ENCODE measurements at regions not wholly inside any gene's neighbourhood (a gene's known extent, or its start where the extent isn't known, plus 50 kb on each side); places are given as distances from the start of the nearest gene placed in this dataset.

DNA sequence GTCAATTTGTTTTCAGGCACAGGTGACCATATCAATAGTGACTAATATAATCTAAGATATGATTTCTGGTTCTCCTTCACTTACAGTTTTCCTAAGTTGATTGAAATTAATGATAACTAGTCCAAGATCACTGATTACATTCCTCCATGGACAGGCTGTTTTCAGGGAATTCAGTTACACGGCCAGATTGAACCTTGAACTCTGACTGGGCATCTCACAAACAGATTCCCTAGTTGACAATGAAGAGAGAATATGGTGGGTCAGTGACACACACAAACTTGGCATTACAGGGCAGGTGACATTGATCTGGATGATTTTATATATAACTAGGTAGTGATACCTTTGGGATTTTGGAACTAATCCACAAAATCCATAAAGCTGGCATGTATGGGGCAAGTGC is 110.2 kb upstream of the EGR2 start:
- H3K27me3 ChIP-seq (ENCODE audit: control insufficient read depth, insufficient read depth, low read length): no peaks in the 10 kb centered on the region
- H3K9me3 ChIP-seq (ENCODE audit: control insufficient read depth, insufficient read depth, low read length): no peaks in the 10 kb centered on the region
- H3K36me3 ChIP-seq (ENCODE audit: control insufficient read depth, insufficient read depth, low read length): no peaks in the 10 kb centered on the region
- H3K4me1 ChIP-seq (ENCODE audit: control insufficient read depth, insufficient read depth, low read length): no peaks in the 10 kb centered on the region
- H3K9ac ChIP-seq (ENCODE audit: low read depth, low read length): no peak overlapping the region
- no peak overlapping the region for H3K4me3 ChIP-seq (ENCODE audit: low read depth, low read length)

DNA sequence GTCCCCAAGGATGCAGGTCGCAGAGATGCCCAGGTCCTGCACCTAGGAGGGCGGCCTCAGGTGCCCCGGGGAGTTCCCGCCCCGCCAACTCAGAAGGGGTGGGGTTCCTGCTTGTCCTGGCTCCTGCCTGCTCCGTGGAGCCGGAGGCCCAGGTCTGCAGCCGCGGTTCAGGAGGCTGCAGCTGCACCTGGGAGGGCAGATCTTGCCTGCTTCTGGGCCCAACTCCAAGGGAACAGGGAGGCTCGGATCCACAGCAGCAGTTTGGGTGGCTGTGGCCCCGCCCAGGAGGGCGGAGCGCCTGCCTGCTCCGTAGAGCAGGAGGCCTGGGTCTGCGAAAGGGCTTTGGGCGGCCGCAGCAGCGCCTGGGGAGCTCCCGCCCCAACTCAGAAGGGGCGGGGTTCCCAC is 108.2 kb upstream of the EGR2 start:
- Histone ChIP-seq H3K36me3 (ENCODE audit: control insufficient read depth, insufficient read depth, low read length) (no peaks in the 10 kb centered on the region), H3K4me3 (ENCODE audit: low read depth, low read length) (peak overlapping the region; percentile 55), H3K4me1 (ENCODE audit: control insufficient read depth, insufficient read depth, low read length) (no peaks in the 10 kb centered on the region), H3K9me3 (ENCODE audit: control insufficient read depth, insufficient read depth, low read length) (no peaks in the 10 kb centered on the region), H3K27me3 (ENCODE audit: control insufficient read depth, insufficient read depth, low read length) (no peaks in the 10 kb centered on the region), H3K9ac (ENCODE audit: low read depth, low read length) (peak overlapping the region; percentile 43)

DNA sequence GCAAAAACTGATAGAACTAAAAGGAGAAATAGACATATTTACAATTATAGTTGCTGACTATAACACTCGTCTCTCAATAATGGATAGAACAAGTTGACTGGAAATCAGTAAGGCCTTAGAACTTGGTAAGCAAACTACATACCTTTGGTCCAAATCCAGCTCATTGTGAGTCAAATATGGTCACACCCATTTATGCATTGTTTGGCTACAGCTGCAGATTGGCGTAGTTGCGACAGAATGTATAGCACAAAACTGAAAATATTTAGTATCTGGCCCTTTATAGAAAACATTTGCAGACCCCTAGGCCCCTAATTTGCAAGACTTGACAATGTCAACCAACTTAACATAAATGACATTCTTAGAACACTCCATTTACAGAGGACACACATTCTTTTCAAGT is 103.6 kb upstream of the EGR2 start:
- no peak overlapping the region for H3K9ac ChIP-seq (ENCODE audit: low read depth, low read length)
- no peaks in the 10 kb centered on the region for H3K36me3 ChIP-seq (ENCODE audit: control insufficient read depth, insufficient read depth, low read length)
- no peaks in the 10 kb centered on the region for H3K9me3 ChIP-seq (ENCODE audit: control insufficient read depth, insufficient read depth, low read length)
- no peaks in the 10 kb centered on the region for H3K4me1 ChIP-seq (ENCODE audit: control insufficient read depth, insufficient read depth, low read length)
- no peaks in the 10 kb centered on the region for H3K27me3 ChIP-seq (ENCODE audit: control insufficient read depth, insufficient read depth, low read length)
- H3K4me3 ChIP-seq (ENCODE audit: low read depth, low read length): no peak overlapping the region

DNA sequence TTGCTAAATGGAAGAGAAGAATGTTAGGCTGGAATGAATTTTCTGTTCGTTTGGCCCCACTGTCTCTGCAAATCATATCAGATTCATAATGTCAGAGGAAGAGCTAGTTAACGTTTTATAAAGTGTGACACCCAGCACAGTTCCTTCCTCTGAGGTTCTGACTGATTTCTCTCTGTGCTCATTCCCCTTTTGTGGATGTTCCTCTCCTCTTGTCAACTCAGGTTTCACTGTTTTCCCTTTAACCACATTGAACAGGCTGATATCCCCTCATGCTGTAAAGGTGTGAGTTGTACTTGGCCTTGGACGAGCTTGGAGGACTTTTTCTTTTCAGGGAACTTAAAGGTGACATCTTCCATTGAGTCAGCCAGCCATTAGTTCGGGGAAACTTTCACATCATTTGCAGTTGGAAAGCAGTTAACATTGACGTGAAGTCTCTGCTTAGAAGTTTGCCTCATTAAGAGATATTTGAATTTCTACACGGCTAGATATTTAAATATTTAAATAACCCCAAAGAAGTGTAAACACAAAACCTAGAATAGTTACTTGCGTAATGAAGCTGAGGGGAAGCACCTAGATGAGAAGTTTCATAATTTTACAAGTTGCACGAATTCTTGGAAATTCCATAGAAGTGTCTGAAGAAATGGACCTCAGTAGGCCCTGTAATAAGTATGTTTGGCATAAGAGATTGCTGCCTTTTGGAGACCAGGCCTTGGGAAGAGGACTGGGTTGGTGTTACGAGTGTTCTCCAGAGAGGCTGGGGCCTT is 101.5 kb upstream of the EGR2 start:
- H3K4me3 ChIP-seq (ENCODE audit: low read depth, low read length): no peak overlapping the region
- no peaks in the 10 kb centered on the region for H3K27me3 ChIP-seq (ENCODE audit: control insufficient read depth, insufficient read depth, low read length)
- H3K36me3 ChIP-seq (ENCODE audit: control insufficient read depth, insufficient read depth, low read length): no peaks in the 10 kb centered on the region
- H3K4me1 ChIP-seq (ENCODE audit: control insufficient read depth, insufficient read depth, low read length): no peaks in the 10 kb centered on the region
- no peak overlapping the region for H3K9ac ChIP-seq (ENCODE audit: low read depth, low read length)
- no peaks in the 10 kb centered on the region for H3K9me3 ChIP-seq (ENCODE audit: control insufficient read depth, insufficient read depth, low read length)

DNA sequence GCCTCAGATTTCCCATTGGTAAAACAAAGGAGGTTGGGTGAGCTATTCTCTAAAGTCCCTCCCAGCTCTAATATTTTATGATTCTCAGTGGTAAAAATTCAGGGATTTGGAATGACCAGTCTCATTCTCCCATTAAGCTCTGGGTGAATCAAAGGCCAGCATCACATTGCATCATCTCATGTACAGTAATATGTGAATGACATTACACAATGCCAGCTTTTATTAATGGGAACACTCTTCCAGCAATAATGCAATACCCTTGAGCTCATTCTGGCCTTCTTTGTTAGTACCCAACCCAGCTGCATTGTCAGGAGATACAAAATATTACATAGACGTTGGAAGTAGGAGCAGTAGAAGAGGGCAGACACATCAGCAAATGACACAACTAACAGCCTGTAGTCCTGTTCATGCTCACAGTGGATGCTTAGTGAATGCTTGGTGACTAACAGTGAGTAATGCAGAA is 100.0 kb upstream of the EGR2 start:
- H3K4me3 ChIP-seq (ENCODE audit: low read depth, low read length): no peak overlapping the region
- H3K27me3 ChIP-seq (ENCODE audit: control insufficient read depth, insufficient read depth, low read length): no peaks in the 10 kb centered on the region
- H3K9me3 ChIP-seq (ENCODE audit: control insufficient read depth, insufficient read depth, low read length): no peaks in the 10 kb centered on the region
- H3K4me1 ChIP-seq (ENCODE audit: control insufficient read depth, insufficient read depth, low read length): peaks cover 4% of the 10 kb centered on the region
- H3K9ac ChIP-seq (ENCODE audit: low read depth, low read length): no peak overlapping the region
- no peaks in the 10 kb centered on the region for H3K36me3 ChIP-seq (ENCODE audit: control insufficient read depth, insufficient read depth, low read length)

DNA sequence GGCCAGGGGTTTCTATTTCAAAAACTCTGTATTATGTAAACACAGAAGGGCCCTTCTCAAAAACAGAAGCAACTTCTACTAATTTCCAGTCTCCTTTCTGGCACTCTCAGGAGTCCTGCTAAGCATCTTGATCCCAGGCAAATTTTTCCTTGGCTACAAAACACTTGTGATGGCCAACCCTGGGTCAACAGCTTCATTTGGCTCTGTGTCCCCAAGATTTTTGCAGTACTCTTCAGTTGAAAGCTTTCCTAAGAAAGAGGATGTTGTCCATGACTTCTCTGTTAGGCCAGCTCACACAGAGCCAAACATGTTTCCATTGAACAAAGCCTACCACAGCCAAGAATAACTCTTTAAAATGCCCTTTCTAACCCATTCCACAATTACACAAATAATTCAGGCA is 99.0 kb upstream of the EGR2 start:
- Histone ChIP-seq H3K9ac (ENCODE audit: low read depth, low read length) (no peak overlapping the region), H3K4me3 (ENCODE audit: low read depth, low read length) (no peak overlapping the region), H3K4me1 (ENCODE audit: control insufficient read depth, insufficient read depth, low read length) (peaks cover 4% of the 10 kb centered on the region), H3K36me3 (ENCODE audit: control insufficient read depth, insufficient read depth, low read length) (no peaks in the 10 kb centered on the region), H3K9me3 (ENCODE audit: control insufficient read depth, insufficient read depth, low read length) (no peaks in the 10 kb centered on the region), H3K27me3 (ENCODE audit: control insufficient read depth, insufficient read depth, low read length) (no peaks in the 10 kb centered on the region)

DNA sequence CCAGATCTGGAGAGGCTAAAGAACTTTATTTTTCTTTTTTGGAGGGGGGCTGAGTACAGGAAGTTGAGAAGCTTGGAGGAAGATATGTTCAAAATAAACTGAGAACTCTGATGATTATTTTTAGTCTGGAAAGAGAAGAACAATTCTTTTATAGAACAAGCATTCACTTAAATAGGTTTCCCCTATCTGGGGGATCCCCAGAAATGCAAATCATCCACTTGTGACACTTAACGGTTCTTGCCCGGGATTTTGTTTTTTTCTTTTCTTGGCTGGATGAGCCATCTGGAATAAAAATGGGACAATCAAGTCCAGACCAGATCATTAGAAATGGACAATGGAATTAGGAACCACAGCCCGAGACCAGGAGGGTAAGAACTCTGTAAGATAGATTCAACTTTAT is 95.9 kb upstream of the EGR2 start:
- Histone ChIP-seq H3K4me3 (ENCODE audit: low read depth, low read length) (no peak overlapping the region), H3K4me1 (ENCODE audit: control insufficient read depth, insufficient read depth, low read length) (peaks cover 4% of the 10 kb centered on the region), H3K27me3 (ENCODE audit: control insufficient read depth, insufficient read depth, low read length) (no peaks in the 10 kb centered on the region), H3K9ac (ENCODE audit: low read depth, low read length) (no peak overlapping the region), H3K9me3 (ENCODE audit: control insufficient read depth, insufficient read depth, low read length) (no peaks in the 10 kb centered on the region), H3K36me3 (ENCODE audit: control insufficient read depth, insufficient read depth, low read length) (no peaks in the 10 kb centered on the region)

DNA sequence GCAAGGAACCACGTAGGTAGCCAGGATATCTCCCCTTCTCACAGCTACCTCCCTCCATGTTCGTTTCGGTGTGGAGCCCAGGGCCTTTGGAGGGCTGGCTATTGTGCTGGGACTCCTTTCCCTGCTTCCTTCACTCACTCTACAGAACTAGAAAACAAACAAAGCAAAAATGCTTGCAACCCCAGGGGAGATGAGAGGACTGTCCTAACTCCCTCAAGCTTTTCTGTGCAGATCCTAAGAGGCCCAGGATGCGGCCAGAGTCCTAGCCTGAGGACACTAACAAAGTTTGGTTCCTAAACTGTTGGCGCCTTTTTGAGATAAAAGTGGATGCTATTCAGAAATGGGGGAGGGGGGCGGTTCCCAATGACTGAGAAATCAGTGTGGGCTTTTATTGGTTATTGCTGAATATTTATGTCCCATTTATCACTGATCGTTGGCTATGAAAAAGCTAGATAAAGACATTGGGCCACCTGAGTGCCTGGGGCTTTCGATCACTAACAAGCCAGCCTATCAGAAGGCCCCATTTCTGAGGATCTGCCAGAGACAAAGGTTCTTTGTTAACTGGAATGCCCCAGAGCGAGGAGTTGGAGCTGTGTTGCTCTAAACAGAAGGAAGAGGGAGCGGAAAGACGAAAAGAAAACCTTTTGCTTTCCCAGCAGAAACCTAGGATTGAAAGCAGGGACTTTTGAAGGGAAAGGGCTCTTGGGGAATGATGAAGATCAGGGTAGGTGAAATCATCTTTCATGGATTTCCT is 95.2 kb upstream of the EGR2 start:
- Histone ChIP-seq H3K4me1 (ENCODE audit: control insufficient read depth, insufficient read depth, low read length) (peaks cover 4% of the 10 kb centered on the region), H3K9me3 (ENCODE audit: control insufficient read depth, insufficient read depth, low read length) (no peaks in the 10 kb centered on the region), H3K27me3 (ENCODE audit: control insufficient read depth, insufficient read depth, low read length) (no peaks in the 10 kb centered on the region), H3K9ac (ENCODE audit: low read depth, low read length) (no peak overlapping the region), H3K36me3 (ENCODE audit: control insufficient read depth, insufficient read depth, low read length) (no peaks in the 10 kb centered on the region), H3K4me3 (ENCODE audit: low read depth, low read length) (no peak overlapping the region)

DNA sequence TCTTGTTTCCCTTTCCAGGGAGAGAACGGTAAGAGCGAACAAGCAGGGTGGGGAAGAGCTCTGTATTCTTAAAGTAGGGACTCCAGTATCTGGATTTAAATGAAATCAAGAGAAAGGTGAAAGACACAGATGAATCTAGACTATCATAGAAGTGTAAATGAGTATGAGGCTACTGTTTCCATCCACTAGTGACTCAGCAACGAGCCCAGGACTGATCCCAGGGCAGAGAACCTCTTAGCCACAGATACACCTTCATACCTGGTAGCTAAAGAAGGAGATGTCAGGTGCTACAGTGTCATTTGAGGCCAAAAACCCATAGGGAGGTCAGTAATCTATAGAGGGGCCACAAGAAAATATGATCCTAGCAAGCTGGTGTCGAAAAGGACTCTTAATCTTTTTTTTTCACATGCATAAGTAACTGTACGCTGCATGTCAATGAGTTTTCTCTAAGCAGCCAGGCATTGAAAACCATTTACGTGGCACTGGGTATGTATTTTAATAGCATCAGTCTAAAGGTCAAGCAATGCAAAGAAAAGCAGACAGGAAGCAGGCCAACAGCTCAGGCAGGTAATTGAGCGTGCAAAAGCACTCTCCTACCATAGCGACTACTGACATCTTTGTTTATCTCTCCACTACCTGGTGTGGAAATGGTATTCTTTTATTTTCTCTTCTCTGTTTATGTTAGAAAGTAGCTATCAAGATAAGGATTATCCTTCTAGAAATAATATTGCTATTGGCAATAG is 91.5 kb upstream of the EGR2 start:
- Histone ChIP-seq H3K36me3 (ENCODE audit: control insufficient read depth, insufficient read depth, low read length) (no peaks in the 10 kb centered on the region), H3K9ac (ENCODE audit: low read depth, low read length) (no peak overlapping the region), H3K4me1 (ENCODE audit: control insufficient read depth, insufficient read depth, low read length) (peaks cover 4% of the 10 kb centered on the region), H3K4me3 (ENCODE audit: low read depth, low read length) (no peak overlapping the region), H3K9me3 (ENCODE audit: control insufficient read depth, insufficient read depth, low read length) (no peaks in the 10 kb centered on the region), H3K27me3 (ENCODE audit: control insufficient read depth, insufficient read depth, low read length) (no peaks in the 10 kb centered on the region)

DNA sequence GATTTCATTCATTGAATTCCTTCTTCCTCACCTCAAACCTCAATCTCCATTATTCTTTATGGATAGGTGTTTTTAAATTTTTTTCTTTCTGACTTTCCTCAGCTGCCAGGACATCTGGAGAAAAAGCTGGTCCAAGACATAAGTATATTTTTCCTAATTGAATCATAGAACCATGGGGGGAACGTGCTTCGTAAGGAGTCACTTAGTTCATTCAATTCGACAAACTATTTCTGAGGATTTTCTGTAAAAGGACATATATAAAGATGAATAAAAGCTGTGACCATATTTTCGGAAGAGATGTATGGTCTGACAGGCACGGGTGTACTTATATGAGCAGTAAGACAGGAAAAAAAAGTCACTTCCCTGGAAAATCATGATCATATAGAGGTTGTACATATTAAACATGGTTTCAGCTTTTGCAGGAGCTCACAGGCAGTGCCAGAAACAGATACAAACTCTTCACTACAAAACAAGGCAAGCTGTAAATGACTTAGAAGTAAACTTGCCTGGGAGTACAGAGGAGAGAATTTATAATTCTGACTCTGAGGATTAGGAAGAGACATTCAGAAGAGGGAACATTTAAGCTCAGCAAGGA is 88.2 kb upstream of the EGR2 start:
- Histone ChIP-seq H3K36me3 (ENCODE audit: control insufficient read depth, insufficient read depth, low read length) (no peaks in the 10 kb centered on the region), H3K9ac (ENCODE audit: low read depth, low read length) (no peak overlapping the region), H3K9me3 (ENCODE audit: control insufficient read depth, insufficient read depth, low read length) (no peaks in the 10 kb centered on the region)

DNA sequence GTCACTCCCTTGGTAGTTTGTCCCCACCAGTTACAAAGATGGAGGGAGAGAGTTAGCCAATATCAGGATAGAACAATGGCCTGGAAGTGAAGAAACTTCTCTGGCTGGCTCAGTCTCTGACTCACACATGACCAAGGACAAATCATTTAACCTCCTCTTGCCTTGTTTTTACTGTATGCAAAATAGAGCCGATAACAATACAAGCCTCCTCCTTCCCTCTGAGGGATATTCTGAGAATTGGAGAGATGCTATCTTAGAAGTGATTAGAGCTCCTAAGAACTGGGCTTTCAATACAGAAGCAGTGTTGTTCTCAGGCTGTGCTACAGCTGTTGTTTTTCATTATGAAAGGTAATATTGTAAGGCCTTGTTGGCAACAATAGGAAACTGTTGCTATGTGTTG is 87.7 kb upstream of the EGR2 start:
- no peaks in the 10 kb centered on the region for H3K9me3 ChIP-seq (ENCODE audit: control insufficient read depth, insufficient read depth, low read length)
- no peaks in the 10 kb centered on the region for H3K27me3 ChIP-seq (ENCODE audit: control insufficient read depth, insufficient read depth, low read length)
- H3K36me3 ChIP-seq (ENCODE audit: control insufficient read depth, insufficient read depth, low read length): no peaks in the 10 kb centered on the region
- no peaks in the 10 kb centered on the region for H3K4me1 ChIP-seq (ENCODE audit: control insufficient read depth, insufficient read depth, low read length)
- no peak overlapping the region for H3K4me3 ChIP-seq (ENCODE audit: low read depth, low read length)
- H3K9ac ChIP-seq (ENCODE audit: low read depth, low read length): no peak overlapping the region

More for the DNA sequence above, 88.2 kb upstream of the EGR2 start:
- Histone ChIP-seq H3K4me3 (ENCODE audit: low read depth, low read length) (no peak overlapping the region), H3K4me1 (ENCODE audit: control insufficient read depth, insufficient read depth, low read length) (no peaks in the 10 kb centered on the region), H3K27me3 (ENCODE audit: control insufficient read depth, insufficient read depth, low read length) (no peaks in the 10 kb centered on the region)
